B cell (primary cell): ENCODE measurements at regions not wholly inside any gene's neighbourhood (a gene's known extent, or its start where the extent isn't known, plus 50 kb on each side); places are given as distances from the start of the nearest gene placed in this dataset.

Experiments
- EZH2 ChIP-seq: IDR thresholded peaks from 2 replicates; pipeline ENCODE4 v1.6.1; 2012; ENCODE audit warnings: borderline replicate concordance, low read depth, mild to moderate bottlenecking, moderate library complexity, low read length; ENCODE audit not compliant: insufficient read depth, poor library complexity, severe bottlenecking
- TF ChIP-seq, protein P1 (sequence below): fragments of 200-600 bp; IDR thresholded peaks from one replicate; pipeline ENCODE4 v1.8.0; 2022; ENCODE audit warnings: antibody characterized with exemption, mild to moderate bottlenecking

GRCh38 chr4:144351306-144351705, 210.8 kb upstream of the GYPA start:
- TF ChIP-seq, protein P1, sequence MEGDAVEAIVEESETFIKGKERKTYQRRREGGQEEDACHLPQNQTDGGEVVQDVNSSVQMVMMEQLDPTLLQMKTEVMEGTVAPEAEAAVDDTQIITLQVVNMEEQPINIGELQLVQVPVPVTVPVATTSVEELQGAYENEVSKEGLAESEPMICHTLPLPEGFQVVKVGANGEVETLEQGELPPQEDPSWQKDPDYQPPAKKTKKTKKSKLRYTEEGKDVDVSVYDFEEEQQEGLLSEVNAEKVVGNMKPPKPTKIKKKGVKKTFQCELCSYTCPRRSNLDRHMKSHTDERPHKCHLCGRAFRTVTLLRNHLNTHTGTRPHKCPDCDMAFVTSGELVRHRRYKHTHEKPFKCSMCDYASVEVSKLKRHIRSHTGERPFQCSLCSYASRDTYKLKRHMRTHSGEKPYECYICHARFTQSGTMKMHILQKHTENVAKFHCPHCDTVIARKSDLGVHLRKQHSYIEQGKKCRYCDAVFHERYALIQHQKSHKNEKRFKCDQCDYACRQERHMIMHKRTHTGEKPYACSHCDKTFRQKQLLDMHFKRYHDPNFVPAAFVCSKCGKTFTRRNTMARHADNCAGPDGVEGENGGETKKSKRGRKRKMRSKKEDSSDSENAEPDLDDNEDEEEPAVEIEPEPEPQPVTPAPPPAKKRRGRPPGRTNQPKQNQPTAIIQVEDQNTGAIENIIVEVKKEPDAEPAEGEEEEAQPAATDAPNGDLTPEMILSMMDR = no peak
- no peak for TF ChIP-seq EZH2
